GM23248 (cell line): ENCODE measurements at regions not wholly inside any gene's neighbourhood (a gene's known extent, or its start where the extent isn't known, plus 50 kb on each side); places are given as distances from the start of the nearest gene placed in this dataset.

Experiments used
- EZH2 ChIP-seq: fragments of 200-600 bp; sonication (generic); IDR thresholded peaks from 2 replicates; pipeline ENCODE4 v1.6.1; 2018; ENCODE audit warnings: antibody characterized with exemption, mild to moderate bottlenecking; ENCODE audit not compliant: insufficient read depth, poor library complexity, severe bottlenecking
- EZH2phosphoT487 ChIP-seq: fragments of 200-600 bp; sonication (generic); IDR thresholded peaks from 2 replicates; pipeline ENCODE4 v1.6.1; 2018; ENCODE audit warnings: antibody characterized with exemption, moderate library complexity, mild to moderate bottlenecking, low read depth; ENCODE audit not compliant: insufficient read depth

DNA sequence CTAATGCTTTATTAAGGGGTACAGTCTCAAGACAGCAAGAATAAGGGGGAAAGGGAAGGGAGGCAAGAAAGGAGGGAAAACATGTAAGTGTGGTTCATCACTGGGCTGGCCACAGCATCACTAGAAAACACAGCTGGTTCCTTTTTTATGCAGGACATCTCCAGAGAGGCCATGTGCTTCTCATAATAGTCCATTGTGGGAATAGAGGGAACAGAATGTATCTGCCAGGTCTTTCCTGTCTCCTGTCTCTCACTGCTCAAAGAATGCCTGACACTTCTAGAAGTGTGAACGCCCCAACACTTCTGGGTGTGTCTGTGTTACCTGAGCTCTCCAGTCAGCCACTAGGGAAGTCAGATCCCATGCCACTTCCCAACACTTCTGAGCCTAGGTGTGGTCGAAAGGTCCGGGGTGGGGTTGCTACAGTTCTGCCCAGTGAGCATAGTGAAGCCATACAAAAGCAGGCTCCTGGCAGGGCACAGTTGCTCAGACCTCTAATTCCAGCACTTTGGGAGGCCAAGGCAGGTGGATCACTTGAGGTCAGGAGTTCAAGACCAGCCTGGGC is 255.6 kb upstream of the SLC30A5 start:
- TF ChIP-seq EZH2 (no peak), EZH2phosphoT487 (no peak)
